MCF 10A (cell line): ENCODE measurements at regions not wholly inside any gene's neighbourhood (a gene's known extent, or its start where the extent isn't known, plus 50 kb on each side); places are given as distances from the start of the nearest gene placed in this dataset.

ENCODE experiments used
- BruUV-seq: library from RNA; stranded (reverse); fragments of 400-500 nt; replicated peaks from 2 replicates; lab custom pipeline; 2021; lab: Mats Ljungman, UMichigan
- CTCF ChIA-PET: fragments of 300-600 bp; sonication (Branson Sonifier 250); formaldehyde crosslinking; extraction: SDS; loops from one replicate; lab custom pipeline; 2021; ENCODE audit warnings: antibody characterized with exemption, inconsistent platforms; lab: Yijun Ruan, JAX
- POLR2A ChIA-PET: fragments of 300-600, 350-650 bp; sonication (Branson Sonifier 250); formaldehyde crosslinking; extraction: SDS; loops from one replicate; lab custom pipeline; 2020; ENCODE audit warnings: antibody characterized with exemption, inconsistent platforms; lab: Yijun Ruan, JAX
- DNase-seq: peaks from one replicate; pipeline ENCODE4 v3.0.0-alpha.2; 2018; ENCODE audit not compliant: unreplicated experiment
- H3K27ac Mint-ChIP-seq: one replicate; pipeline ENCODE4 v1.8.0; 2022; ENCODE audit warnings: mild to moderate bottlenecking, low read depth, mixed read lengths; ENCODE audit not compliant: unreplicated experiment
- H3K27me3 Mint-ChIP-seq: one replicate; pipeline ENCODE4 v1.8.0; 2022; ENCODE audit warnings: mixed read lengths; ENCODE audit not compliant: insufficient read depth, unreplicated experiment
- H3K36me3 Mint-ChIP-seq: one replicate; pipeline ENCODE4 v1.8.0; 2022; ENCODE audit warnings: mild to moderate bottlenecking, moderate library complexity, mixed read lengths; ENCODE audit not compliant: insufficient read depth, unreplicated experiment
- H3K4me1 Mint-ChIP-seq: one replicate; pipeline ENCODE4 v1.8.0; 2022; ENCODE audit warnings: mixed read lengths; ENCODE audit not compliant: insufficient read depth, unreplicated experiment
- H3K4me3 Mint-ChIP-seq: one replicate; pipeline ENCODE4 v1.8.0; 2022; ENCODE audit warnings: mild to moderate bottlenecking, moderate library complexity, mixed read lengths; ENCODE audit not compliant: unreplicated experiment
- H3K9me3 Mint-ChIP-seq: one replicate; pipeline ENCODE4 v1.8.0; 2022; ENCODE audit warnings: mixed read lengths; ENCODE audit not compliant: unreplicated experiment
- intact Hi-C: fragments of 100-400 bp; cut with micrococcal nuclease; formaldehyde crosslinking; loops from 2 replicates; pipeline ENCODE4 v1.14.1; 2022
- TF ChIP-seq, protein P1 (sequence below): fragments of 200-600 bp; IDR thresholded peaks from one replicate; pipeline ENCODE4 v1.8.0; 2022; ENCODE audit warnings: antibody characterized with exemption, mild to moderate bottlenecking; ENCODE audit not compliant: unreplicated experiment

DNA sequence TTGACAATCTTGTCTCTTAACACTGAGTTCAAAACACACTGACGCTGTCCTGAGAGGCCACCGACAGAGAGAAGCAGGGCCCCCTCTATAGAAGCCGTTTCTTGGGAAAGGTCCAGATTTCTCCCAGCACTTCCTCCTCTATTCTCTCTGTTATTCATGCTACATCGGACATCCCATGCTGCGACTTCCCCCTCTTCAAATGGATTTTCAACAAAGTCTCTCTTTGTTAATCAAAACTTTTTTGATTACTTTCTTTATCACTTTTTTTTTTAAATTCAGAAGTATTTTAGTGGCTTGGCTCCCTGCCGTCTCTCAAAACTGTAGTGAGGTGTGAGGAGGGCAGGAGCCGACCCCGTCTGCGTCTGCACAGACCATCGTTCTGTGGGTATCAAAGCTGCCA lies 298.9 kb upstream of the PITRM1 start:
- H3K27ac Mint-ChIP-seq, result peak overlapping the region; percentile 74
- TF ChIP-seq, protein P1, sequence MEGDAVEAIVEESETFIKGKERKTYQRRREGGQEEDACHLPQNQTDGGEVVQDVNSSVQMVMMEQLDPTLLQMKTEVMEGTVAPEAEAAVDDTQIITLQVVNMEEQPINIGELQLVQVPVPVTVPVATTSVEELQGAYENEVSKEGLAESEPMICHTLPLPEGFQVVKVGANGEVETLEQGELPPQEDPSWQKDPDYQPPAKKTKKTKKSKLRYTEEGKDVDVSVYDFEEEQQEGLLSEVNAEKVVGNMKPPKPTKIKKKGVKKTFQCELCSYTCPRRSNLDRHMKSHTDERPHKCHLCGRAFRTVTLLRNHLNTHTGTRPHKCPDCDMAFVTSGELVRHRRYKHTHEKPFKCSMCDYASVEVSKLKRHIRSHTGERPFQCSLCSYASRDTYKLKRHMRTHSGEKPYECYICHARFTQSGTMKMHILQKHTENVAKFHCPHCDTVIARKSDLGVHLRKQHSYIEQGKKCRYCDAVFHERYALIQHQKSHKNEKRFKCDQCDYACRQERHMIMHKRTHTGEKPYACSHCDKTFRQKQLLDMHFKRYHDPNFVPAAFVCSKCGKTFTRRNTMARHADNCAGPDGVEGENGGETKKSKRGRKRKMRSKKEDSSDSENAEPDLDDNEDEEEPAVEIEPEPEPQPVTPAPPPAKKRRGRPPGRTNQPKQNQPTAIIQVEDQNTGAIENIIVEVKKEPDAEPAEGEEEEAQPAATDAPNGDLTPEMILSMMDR, result no peak
- H3K36me3 Mint-ChIP-seq, result no peaks in the 10 kb centered on the region
- ChIA-PET CTCF (interaction anchor here (0.7 kb wide), 1 partner anchor 254 kb away, joined by 3 read pairs; no protein-coding TSS in a partner anchor), POLR2A (interaction anchor here (1.8 to 1.9 kb wide), 2 partner anchors 269 to 313 kb away, joined by 10 to 21 read pairs; partner anchors contain the start of gene KLF6)
- H3K27me3 Mint-ChIP-seq, result no peaks in the 10 kb centered on the region
- H3K4me1 Mint-ChIP-seq, result peaks cover 42% of the 10 kb centered on the region
- no peaks in the 10 kb centered on the region for H3K9me3 Mint-ChIP-seq
- no peak overlapping the region for H3K4me3 Mint-ChIP-seq
- intact Hi-C loops, result no loop called here
- no peak for DNase-seq
- no TSS peak for BruUV-seq

DNA sequence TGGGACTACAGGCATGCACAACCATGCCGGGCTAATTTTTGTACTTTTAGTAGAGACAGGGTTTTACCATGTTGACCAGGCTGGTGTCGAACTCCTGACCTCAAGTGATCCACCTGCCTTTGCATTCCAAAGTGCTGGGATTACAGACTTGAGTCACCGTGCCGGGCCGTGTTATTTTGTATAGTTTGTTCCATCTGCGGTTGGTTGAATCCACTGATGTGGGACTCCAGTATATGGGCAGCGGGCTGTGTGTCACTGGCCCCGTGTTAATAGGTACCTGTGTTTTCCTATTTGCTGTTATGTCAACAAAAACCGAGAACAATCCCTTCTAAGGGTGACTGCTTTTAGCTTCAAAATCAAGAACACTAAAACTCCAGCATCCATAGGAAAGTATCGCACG lies 297.6 kb upstream of the PITRM1 start:
- Mint-ChIP-seq H3K27me3 (no peaks in the 10 kb centered on the region), H3K36me3 (no peaks in the 10 kb centered on the region), H3K9me3 (no peaks in the 10 kb centered on the region), H3K27ac (peak overlapping the region; percentile 100), H3K4me3 (no peak overlapping the region), H3K4me1 (peaks cover 46% of the 10 kb centered on the region)
- TF ChIP-seq, protein P1, result no peak
- BruUV-seq, result no TSS peak
- no peak for DNase-seq
- ChIA-PET CTCF (interaction anchor here (0.6 to 0.8 kb wide), 2 partner anchors 220 to 293 kb away, joined by 3 read pairs; no protein-coding TSS in a partner anchor), POLR2A (interaction anchor here (0.6 to 6.2 kb wide), 10 partner anchors 13 to 1200 kb away, joined by 3 to 94 read pairs (median 13); partner anchors contain the start of gene KLF6)
- intact Hi-C loops, result no loop called here

DNA sequence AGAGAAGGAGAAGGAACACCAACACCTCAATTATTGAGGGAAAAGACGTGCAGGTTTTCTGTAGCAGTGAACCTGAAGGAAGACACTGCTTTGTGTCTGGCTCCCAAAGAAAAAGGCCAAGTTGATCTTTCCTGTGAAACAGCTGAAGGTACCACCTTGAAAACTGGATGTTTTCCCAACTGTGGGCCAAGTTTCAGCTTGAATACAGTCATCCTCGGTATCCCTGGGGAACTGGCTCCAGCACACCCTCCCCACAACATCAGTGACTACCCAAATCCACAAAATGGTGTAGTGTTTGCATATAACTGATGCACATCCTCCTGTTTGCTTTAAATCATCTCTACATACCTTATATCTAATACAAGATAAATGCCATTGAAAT lies 297.0 kb upstream of the PITRM1 start:
- H3K9me3 Mint-ChIP-seq, result no peaks in the 10 kb centered on the region
- POLR2A ChIA-PET, result interaction anchor here (0.7 to 6.2 kb wide), 14 partner anchors 9 to 1202 kb away, joined by 3 to 94 read pairs (median 15); partner anchors contain the start of gene KLF6
- DNase-seq, result peak; percentile 39
- H3K36me3 Mint-ChIP-seq, result no peaks in the 10 kb centered on the region
- H3K27ac Mint-ChIP-seq, result peak overlapping the region; percentile 100
- BruUV-seq, result no TSS peak
- intact Hi-C loops, result loop anchor here (2.0 to 10.0 kb wide), 8 partner anchors 58 to 1205 kb away; no protein-coding TSS in a partner anchor
- H3K27me3 Mint-ChIP-seq, result no peaks in the 10 kb centered on the region
- H3K4me1 Mint-ChIP-seq, result peaks cover 52% of the 10 kb centered on the region
- TF ChIP-seq, protein P1, result no peak
- CTCF ChIA-PET, result interaction anchor here (0.6 to 0.8 kb wide), 3 partner anchors 196 to 294 kb away, joined by 3 to 5 read pairs (median 3); no protein-coding TSS in a partner anchor
- H3K4me3 Mint-ChIP-seq, result peak overlapping the region; percentile 79

DNA sequence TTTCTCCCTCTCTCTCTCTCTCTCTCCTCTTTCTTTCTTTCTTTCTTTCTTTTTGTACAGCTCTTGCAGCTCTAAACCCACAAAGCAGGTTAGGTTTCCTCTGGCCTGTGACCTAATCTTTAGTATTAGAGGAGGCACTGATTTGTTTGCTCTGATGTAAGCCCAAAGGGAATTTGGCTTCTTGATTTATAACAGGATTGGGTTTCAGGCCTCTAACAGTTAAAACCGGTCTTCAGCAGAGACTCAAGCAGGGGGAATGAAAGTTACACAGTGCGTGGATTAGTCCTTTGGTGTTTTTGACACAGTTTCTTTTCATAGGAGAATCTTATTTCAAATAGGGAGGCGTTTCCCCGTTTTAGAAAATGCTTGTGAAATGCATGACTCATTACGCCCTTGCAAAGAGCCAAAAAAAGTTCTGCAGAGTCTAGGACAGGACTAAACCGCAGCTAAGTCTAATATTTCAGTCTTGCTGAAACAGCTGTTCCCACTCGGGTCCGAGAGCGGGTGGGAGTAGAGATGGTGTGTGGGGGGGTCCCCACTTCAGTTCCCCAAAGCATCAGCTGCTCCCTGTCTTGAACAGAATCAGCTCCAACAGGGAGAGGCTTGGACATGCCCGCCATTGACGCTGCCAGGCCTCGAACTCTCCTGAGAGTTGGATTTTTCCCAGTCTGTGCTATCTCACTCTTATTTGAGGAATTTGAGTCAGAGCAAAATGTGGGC lies 296.5 kb upstream of the PITRM1 start:
- POLR2A ChIA-PET, result interaction anchor here (0.7 to 6.2 kb wide), 23 partner anchors 9 to 1297 kb away, joined by 3 to 94 read pairs (median 9); partner anchors contain the start of gene KLF6
- DNase-seq, result peak; percentile 89
- Mint-ChIP-seq H3K4me1 (peaks cover 54% of the 10 kb centered on the region), H3K36me3 (no peaks in the 10 kb centered on the region), H3K4me3 (peak overlapping the region; percentile 79), H3K27me3 (no peaks in the 10 kb centered on the region), H3K9me3 (no peaks in the 10 kb centered on the region), H3K27ac (peak overlapping the region; percentile 100)
- CTCF ChIA-PET, result interaction anchor here (0.5 to 1.2 kb wide), 5 partner anchors 16 to 615 kb away, joined by 3 to 5 read pairs (median 3); no protein-coding TSS in a partner anchor
- BruUV-seq, result no TSS peak
- intact Hi-C loops, result loop anchor here (2.0 to 10.0 kb wide), 8 partner anchors 58 to 1206 kb away; no protein-coding TSS in a partner anchor
- TF ChIP-seq, protein P1, result no peak
